ENCODE measurements at regions not wholly inside any gene's neighbourhood (a gene's known extent, or its start where the extent isn't known, plus 50 kb on each side); places are given as distances from the start of the nearest gene placed in this dataset.

DNA sequence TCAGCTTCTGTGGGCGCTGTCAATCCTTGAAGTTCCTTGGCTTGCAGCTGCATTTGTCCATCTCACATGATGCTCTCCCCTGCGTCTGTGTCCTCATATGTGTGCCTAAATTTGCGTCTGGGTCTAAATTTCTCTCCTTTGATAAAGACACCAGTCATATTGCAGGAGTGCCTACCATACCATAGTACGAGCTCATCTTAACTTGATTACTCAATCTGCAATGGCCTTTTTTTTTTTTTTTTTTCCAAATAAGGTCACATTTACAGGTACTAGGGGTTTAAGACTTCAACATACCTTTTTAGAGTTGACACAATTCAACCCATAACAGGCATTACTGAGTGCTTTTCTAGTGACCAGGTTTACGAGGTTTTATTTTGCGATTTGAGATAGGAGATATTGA, 233.3 kb upstream of the TBX3 start:
- TF ChIP-seq POLR2A (IDR thresholded peaks at IDR 0.05; ENCODE audit: low read depth, low read length) (no peak), POLR2AphosphoS5 (IDR thresholded peaks at IDR 0.05; ENCODE audit: insufficient read depth, low read depth, low read length) (no peak), MYC (IDR thresholded peaks at IDR 0.05; ENCODE audit: low read depth, low read length) (no peak), FOS (IDR thresholded peaks at IDR 0.05; ENCODE audit: borderline replicate concordance, insufficient read depth, low read length) (no peak), EZH2 (IDR thresholded peaks at IDR 0.05; ENCODE audit: borderline replicate concordance, low read depth, low read length, severe bottlenecking) (no peak), JUN (IDR thresholded peaks at IDR 0.05; ENCODE audit: borderline replicate concordance, insufficient read depth, insufficient read length, low read depth) (no peak), GATA2 (IDR thresholded peaks at IDR 0.05; ENCODE audit: insufficient read depth, insufficient read length, low read depth, low read length) (no peak)
- TF ChIP-seq, protein P1, sequence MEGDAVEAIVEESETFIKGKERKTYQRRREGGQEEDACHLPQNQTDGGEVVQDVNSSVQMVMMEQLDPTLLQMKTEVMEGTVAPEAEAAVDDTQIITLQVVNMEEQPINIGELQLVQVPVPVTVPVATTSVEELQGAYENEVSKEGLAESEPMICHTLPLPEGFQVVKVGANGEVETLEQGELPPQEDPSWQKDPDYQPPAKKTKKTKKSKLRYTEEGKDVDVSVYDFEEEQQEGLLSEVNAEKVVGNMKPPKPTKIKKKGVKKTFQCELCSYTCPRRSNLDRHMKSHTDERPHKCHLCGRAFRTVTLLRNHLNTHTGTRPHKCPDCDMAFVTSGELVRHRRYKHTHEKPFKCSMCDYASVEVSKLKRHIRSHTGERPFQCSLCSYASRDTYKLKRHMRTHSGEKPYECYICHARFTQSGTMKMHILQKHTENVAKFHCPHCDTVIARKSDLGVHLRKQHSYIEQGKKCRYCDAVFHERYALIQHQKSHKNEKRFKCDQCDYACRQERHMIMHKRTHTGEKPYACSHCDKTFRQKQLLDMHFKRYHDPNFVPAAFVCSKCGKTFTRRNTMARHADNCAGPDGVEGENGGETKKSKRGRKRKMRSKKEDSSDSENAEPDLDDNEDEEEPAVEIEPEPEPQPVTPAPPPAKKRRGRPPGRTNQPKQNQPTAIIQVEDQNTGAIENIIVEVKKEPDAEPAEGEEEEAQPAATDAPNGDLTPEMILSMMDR (IDR thresholded peaks at IDR 0.05; ENCODE audit: extremely low read depth in 1 of 2, insufficient read depth in 1 of 2, low read depth in 1 of 2, low read length in 2 of 2), result no peak

Data from endothelial cell of umbilical vein (primary cell).